Panc1 (cell line): ENCODE measurements at regions not wholly inside any gene's neighbourhood (a gene's known extent, or its start where the extent isn't known, plus 50 kb on each side); places are given as distances from the start of the nearest gene placed in this dataset.

Experiments
- CTCF ChIP-seq: fragments of 450-650 bp; IDR thresholded peaks from 2 replicates; pipeline ENCODE4 v1.5.1; 2017; ENCODE audit warnings: mild to moderate bottlenecking
- REST ChIP-seq, 2 experiments: IDR thresholded peaks; 2 replicates each; pipeline ENCODE4 v1.6.1; 2011 to 2012; ENCODE audit warnings: low read depth in 2 of 2, control low read depth in 1 of 2, low read length in 1 of 2, mild to moderate bottlenecking in 1 of 2, moderate library complexity in 1 of 2; ENCODE audit not compliant: insufficient read depth in 1 of 2

DNA sequence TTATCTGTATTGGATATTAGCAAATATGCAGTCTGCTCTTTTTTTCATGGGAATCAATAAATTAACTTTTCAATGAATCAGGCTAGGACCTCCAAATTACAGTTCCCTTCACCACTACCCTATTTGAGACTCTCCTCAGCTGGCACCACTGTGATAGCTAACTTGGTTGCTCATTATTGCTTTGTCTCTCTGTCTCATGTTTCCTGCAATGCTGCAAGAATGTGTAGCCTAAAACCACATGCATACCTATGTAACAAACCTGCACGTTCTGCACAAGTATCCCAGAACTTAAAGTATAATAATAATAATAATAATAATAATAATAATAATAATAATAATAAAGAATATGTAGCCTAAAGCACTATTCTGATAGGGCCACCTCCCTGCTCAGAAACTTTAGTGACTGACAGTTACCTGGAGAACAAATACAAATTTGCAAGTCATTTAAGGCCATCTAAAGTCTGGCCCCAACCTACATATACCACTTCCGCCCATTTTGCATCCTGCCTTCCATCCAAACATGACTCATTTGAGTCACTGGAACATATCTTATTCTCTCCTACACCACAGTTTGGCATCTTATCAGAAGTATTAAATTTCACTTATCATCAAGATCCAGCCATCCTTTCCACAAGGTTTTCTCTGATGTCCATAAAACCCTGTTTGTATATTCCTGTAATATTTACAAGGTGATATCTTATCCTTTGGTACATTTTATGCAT is 215.1 kb downstream of the LRRK2 start:
- TF ChIP-seq REST (IDR thresholded peaks at IDR 0.05; ENCODE audit: insufficient read depth in 1 of 2, low read depth in 2 of 2, low read length in 1 of 2) (no peak), CTCF (no peak)
